Fibroblast of lung (primary cell): ENCODE measurements at regions not wholly inside any gene's neighbourhood (a gene's known extent, or its start where the extent isn't known, plus 50 kb on each side); places are given as distances from the start of the nearest gene placed in this dataset.

Experiments used
- DNase-seq, 2 donors: peaks; one replicate each; pipeline versions ENCODE4 v3.0.0 to v3.0.0-alpha.2; 2010; ENCODE audit warnings: low read depth in 2 of 2
- H2AFZ ChIP-seq: 2 replicates; pipeline ENCODE4 v1.5.1; 2012; ENCODE audit warnings: low read length, control low read depth, inconsistent platforms
- H3K27ac ChIP-seq: 2 replicates; pipeline ENCODE4 v1.5.1; 2011; ENCODE audit warnings: low read length, control low read depth; ENCODE audit not compliant: insufficient read depth
- H3K27me3 ChIP-seq: 2 replicates; pipeline ENCODE4 v1.5.1; 2011; ENCODE audit warnings: mild to moderate bottlenecking, low read length; ENCODE audit not compliant: control insufficient read depth, insufficient read depth
- H3K36me3 ChIP-seq: 2 replicates; pipeline ENCODE4 v1.5.1; 2011; ENCODE audit warnings: low read length; ENCODE audit not compliant: control insufficient read depth, insufficient read depth
- H3K4me1 ChIP-seq: 2 replicates; pipeline ENCODE4 v1.5.1; 2011; ENCODE audit warnings: low read length; ENCODE audit not compliant: control insufficient read depth, insufficient read depth; ENCODE audit errors: extremely low read depth
- H3K4me2 ChIP-seq: 2 replicates; pipeline ENCODE4 v1.5.1; 2011; ENCODE audit warnings: low read length, control low read depth; ENCODE audit not compliant: insufficient read depth; ENCODE audit errors: extremely low read depth
- H3K4me3 ChIP-seq, 4 experiments: fragments of 200-600 bp in 1 of 4; sonication (generic) in 1 of 4; replicated peaks in 1 of 4; 2 replicates each; pipeline ENCODE4 v1.5.1; 2011 to 2016; ENCODE audit warnings: low read length in 4 of 4, low read depth in 3 of 4, mild to moderate bottlenecking in 3 of 4, control low read depth in 2 of 4, inconsistent platforms in 1 of 4, mixed read lengths in 1 of 4; ENCODE audit not compliant: insufficient read depth in 1 of 4; ENCODE audit errors: control extremely low read depth in 1 of 4
- H3K79me2 ChIP-seq: 2 replicates; pipeline ENCODE4 v1.5.1; 2012; ENCODE audit warnings: mild to moderate bottlenecking, low read length, inconsistent platforms; ENCODE audit not compliant: control insufficient read depth, insufficient read depth
- H3K9ac ChIP-seq: 2 replicates; pipeline ENCODE4 v1.5.1; 2011; ENCODE audit warnings: mild to moderate bottlenecking, low read length, control low read depth; ENCODE audit not compliant: insufficient read depth
- H3K9me3 ChIP-seq: 2 replicates; pipeline ENCODE4 v1.5.1; 2012; ENCODE audit warnings: low read depth, low read length; ENCODE audit not compliant: control insufficient read depth, insufficient read depth
- H4K20me1 ChIP-seq: 2 replicates; pipeline ENCODE4 v1.5.1; 2011; ENCODE audit warnings: low read length; ENCODE audit not compliant: control insufficient read depth, insufficient read depth; ENCODE audit errors: extremely low read depth
- CTCF ChIP-seq, 2 donors: IDR thresholded peaks in 1 of 2; conservative IDR thresholded peaks in 1 of 2; 1 replicate in 1 of 2; 2 replicates in 1 of 2; pipeline ENCODE4 v1.5.1; 2011 to 2012; ENCODE audit warnings: low read length in 2 of 2, control low read depth in 1 of 2, inconsistent platforms in 1 of 2, low read depth in 1 of 2, mild to moderate bottlenecking in 1 of 2
- EZH2 ChIP-seq: IDR thresholded peaks from 2 replicates; pipeline ENCODE4 v1.5.1; 2012; ENCODE audit warnings: low read length, control low read depth, mild to moderate bottlenecking; ENCODE audit errors: missing control alignments

GRCh38 chr4:155478336-155478835 is 101.6 kb upstream of the MAP9 start:
- Histone ChIP-seq H3K27me3 (no peaks in the 10 kb centered on the region), H3K4me2 (no peak overlapping the region), H3K4me3 (no peak overlapping the region), H3K27ac (no peak overlapping the region), H2AFZ (no peak overlapping the region), H3K4me1 (no peaks in the 10 kb centered on the region), H3K79me2 (no peaks in the 10 kb centered on the region), H3K36me3 (no peaks in the 10 kb centered on the region), H3K9me3 (no peaks in the 10 kb centered on the region), H3K9ac (no peak overlapping the region), H4K20me1 (no peaks in the 10 kb centered on the region)
- peak; percentile 32 to 59 for DNase-seq
- TF ChIP-seq EZH2 (no peak), CTCF (conservative IDR thresholded peaks at IDR 0.05 in 1 of 2, IDR thresholded peaks at IDR 0.05 in 1 of 2; ENCODE audit: low read depth in 1 of 2, low read length in 2 of 2) (no peak)

- Histone ChIP-seq H3K36me3 (no peaks in the 10 kb centered on the region), H3K27me3 (no peaks in the 10 kb centered on the region), H4K20me1 (no peaks in the 10 kb centered on the region), H3K9me3 (no peaks in the 10 kb centered on the region), H3K4me2 (no peak overlapping the region), H3K4me1 (no peaks in the 10 kb centered on the region), H3K79me2 (no peaks in the 10 kb centered on the region), H2AFZ (no peak overlapping the region), H3K27ac (no peak overlapping the region), H3K9ac (no peak overlapping the region), H3K4me3 (no peak overlapping the region)
- TF ChIP-seq EZH2 (no peak), CTCF (conservative IDR thresholded peaks at IDR 0.05 in 1 of 2, IDR thresholded peaks at IDR 0.05 in 1 of 2; ENCODE audit: low read depth in 1 of 2, low read length in 2 of 2) (no peak)
- no peak for DNase-seq
Observed at GRCh38 chr4:155474758-155475157, 98.0 kb upstream of the MAP9 start.

- no peaks in the 10 kb centered on the region for H3K27me3 ChIP-seq
- DNase-seq, result peak in 1 of 2 donors; percentile 47
- H3K4me2 ChIP-seq, result no peak overlapping the region
- H4K20me1 ChIP-seq, result no peaks in the 10 kb centered on the region
- no peaks in the 10 kb centered on the region for H3K79me2 ChIP-seq
- H3K27ac ChIP-seq, result no peak overlapping the region
- no peak overlapping the region for H3K4me3 ChIP-seq
- no peak for TF ChIP-seq EZH2
- H3K36me3 ChIP-seq, result no peaks in the 10 kb centered on the region
- H3K9ac ChIP-seq, result no peak overlapping the region
- H2AFZ ChIP-seq, result no peak overlapping the region
- no peaks in the 10 kb centered on the region for H3K4me1 ChIP-seq
- H3K9me3 ChIP-seq, result no peaks in the 10 kb centered on the region
Observed at GRCh38 chr4:155473420-155474095, 96.8 kb upstream of the MAP9 start.
